BLaER1 treated with 17β-estradiol and CSF1 and Interleukin-3, amounts not matched to agents 10 nM and 100 nM (cell line): ENCODE measurements at regions not wholly inside any gene's neighbourhood (a gene's known extent, or its start where the extent isn't known, plus 50 kb on each side); places are given as distances from the start of the nearest gene placed in this dataset.

Source experiments
- H3K27ac ChIP-seq, 11 experiments: shearing (Covaris generic); formaldehyde crosslinking; 2 replicates each; pipeline ENCODE4 v1.8.1; 2022
- H3K27me3 ChIP-seq, 11 experiments: shearing (Covaris generic); formaldehyde crosslinking; 2 replicates each; pipeline ENCODE4 v1.8.1; 2022
- H3K36me3 ChIP-seq, 11 experiments: shearing (Covaris generic); formaldehyde crosslinking; 2 replicates each; pipeline ENCODE4 v1.8.1; 2022
- H3K4me1 ChIP-seq, 10 experiments: shearing (Covaris generic); formaldehyde crosslinking; 2 replicates each; pipeline ENCODE4 v1.8.1; 2022
- H3K4me2 ChIP-seq, 11 experiments: shearing (Covaris generic); formaldehyde crosslinking; 2 replicates each; pipeline ENCODE4 v1.8.1; 2022
- H3K4me3 ChIP-seq, 10 experiments: shearing (Covaris generic); formaldehyde crosslinking; 2 replicates each; pipeline ENCODE4 v1.8.1; 2022
- H3K9ac ChIP-seq, 11 experiments: shearing (Covaris generic); formaldehyde crosslinking; 2 replicates each; pipeline ENCODE4 v1.8.1; 2022
- H3K9me3 ChIP-seq, 11 experiments: shearing (Covaris generic); formaldehyde crosslinking; replicated peaks in 1 of 11; 2 replicates each; pipeline ENCODE4 v1.8.1; 2022
- H4K20me1 ChIP-seq, 11 experiments: shearing (Covaris generic); formaldehyde crosslinking; 2 replicates each; pipeline ENCODE4 v1.8.1; 2022
- Cebpa-rat ChIP-seq, 11 experiments: shearing (Covaris generic); IDR thresholded peaks; 2 replicates each; pipeline ENCODE4 v1.8.1; 2022

GRCh38 chr18:77911971-77912605, 662.4 kb downstream of the GALR1 start:
- Histone ChIP-seq H3K9ac (no peak overlapping the region), H3K9me3 (no peaks in the 10 kb centered on the region), H3K27ac (no peak overlapping the region), H4K20me1 (no peaks in the 10 kb centered on the region), H3K36me3 (no peaks in the 10 kb centered on the region), H3K4me3 (no peak overlapping the region), H3K4me2 (no peak overlapping the region), H3K4me1 (no peaks in the 10 kb centered on the region), H3K27me3 (no peaks in the 10 kb centered on the region)
- no peak for TF ChIP-seq Cebpa-rat (IDR thresholded peaks at IDR 0.05)

- Histone ChIP-seq H3K4me2 (no peak overlapping the region), H3K4me1 (no peaks in the 10 kb centered on the region), H4K20me1 (no peaks in the 10 kb centered on the region), H3K9ac (no peak overlapping the region), H3K4me3 (no peak overlapping the region), H3K36me3 (no peaks in the 10 kb centered on the region), H3K27me3 (no peaks in the 10 kb centered on the region), H3K27ac (no peak overlapping the region), H3K9me3 (no peaks in the 10 kb centered on the region)
- no peak for TF ChIP-seq Cebpa-rat (IDR thresholded peaks at IDR 0.05)
Observed at GRCh38 chr18:77918730-77919129, 669.1 kb downstream of the GALR1 start.

DNA sequence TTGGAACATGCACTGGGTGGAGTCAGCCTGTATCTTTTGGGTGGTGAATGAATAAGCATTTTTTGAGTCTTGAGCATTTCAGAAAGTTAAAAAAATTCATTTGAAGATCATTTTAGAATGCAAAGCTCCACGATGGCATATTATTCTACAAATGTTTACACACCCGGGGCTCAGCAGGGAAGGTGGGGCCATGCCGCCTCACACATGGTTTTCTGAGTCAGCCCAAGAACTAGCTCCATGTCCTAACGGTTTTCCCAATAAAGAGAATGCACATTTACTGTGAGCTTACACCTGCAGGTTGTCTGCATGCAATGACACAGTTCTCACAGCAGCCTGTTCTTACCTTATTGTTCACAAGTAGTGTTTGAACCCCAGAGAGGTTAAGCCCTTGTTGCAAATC, 670.3 kb downstream of the GALR1 start:
- Histone ChIP-seq H4K20me1 (no peaks in the 10 kb centered on the region), H3K36me3 (no peaks in the 10 kb centered on the region), H3K4me1 (no peaks in the 10 kb centered on the region), H3K4me2 (no peak overlapping the region), H3K27me3 (no peaks in the 10 kb centered on the region), H3K9me3 (no peaks in the 10 kb centered on the region), H3K27ac (no peak overlapping the region), H3K9ac (no peak overlapping the region), H3K4me3 (no peak overlapping the region)
- TF ChIP-seq Cebpa-rat (IDR thresholded peaks at IDR 0.05), result no peak

DNA sequence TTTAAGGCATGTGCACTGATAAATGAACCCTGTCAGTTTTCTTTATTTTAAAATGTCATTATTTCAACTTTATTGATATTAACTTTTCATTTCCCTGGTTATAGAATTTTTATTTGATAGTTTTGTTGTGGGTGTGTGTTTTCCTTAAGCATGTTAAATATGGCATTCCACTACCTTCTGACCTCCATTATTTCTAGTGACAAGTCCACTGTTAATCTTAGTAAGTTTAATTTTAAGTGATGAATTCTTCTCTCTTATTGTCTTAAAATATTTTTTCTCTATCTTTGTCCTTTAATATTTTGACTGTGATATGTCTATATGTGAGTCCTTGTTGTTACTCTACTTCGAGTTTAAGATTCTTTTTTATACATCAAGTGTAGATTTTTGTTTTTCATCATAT, 685.7 kb downstream of the GALR1 start:
- Histone ChIP-seq H4K20me1 (no peaks in the 10 kb centered on the region), H3K4me3 (no peak overlapping the region), H3K27ac (no peak overlapping the region), H3K27me3 (no peaks in the 10 kb centered on the region), H3K4me1 (no peaks in the 10 kb centered on the region), H3K4me2 (no peak overlapping the region), H3K9ac (no peak overlapping the region), H3K9me3 (peaks cover 0 to 11% (median 0%) of the 10 kb centered on the region in 11 experiments; a peak in 4 of 22 replicates), H3K36me3 (no peaks in the 10 kb centered on the region)
- TF ChIP-seq Cebpa-rat (IDR thresholded peaks at IDR 0.05), result no peak

DNA sequence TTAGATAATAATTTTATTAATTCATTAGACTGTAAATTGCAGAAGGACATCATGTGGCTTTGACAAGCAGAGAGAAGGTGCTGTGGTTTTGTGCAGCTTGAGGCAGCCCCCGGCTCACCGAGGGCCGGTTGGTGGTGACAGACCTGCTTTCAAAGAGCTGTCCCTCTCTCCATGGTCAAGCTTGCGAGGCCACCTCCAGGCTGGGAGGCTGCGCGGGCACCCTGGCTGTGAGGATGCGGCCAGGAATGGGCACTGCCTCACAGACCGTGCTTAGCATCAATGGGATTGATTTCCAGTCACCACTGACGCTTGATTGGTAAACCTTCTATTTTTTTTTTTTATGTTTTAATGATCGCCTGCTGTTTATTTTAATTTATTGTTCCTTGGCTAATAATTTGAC, 690.9 kb downstream of the GALR1 start:
- H4K20me1 ChIP-seq, result no peaks in the 10 kb centered on the region
- peaks cover 0 to 2% (median 0%) of the 10 kb centered on the region in 11 experiments; a peak in 1 of 22 replicates for H3K9me3 ChIP-seq
- no peak overlapping the region for H3K4me3 ChIP-seq
- H3K9ac ChIP-seq, result no peak overlapping the region
- TF ChIP-seq Cebpa-rat (IDR thresholded peaks at IDR 0.05), result no peak
- H3K4me1 ChIP-seq, result no peaks in the 10 kb centered on the region
- H3K36me3 ChIP-seq, result no peaks in the 10 kb centered on the region
- H3K27me3 ChIP-seq, result no peaks in the 10 kb centered on the region
- H3K4me2 ChIP-seq, result no peak overlapping the region
- no peak overlapping the region for H3K27ac ChIP-seq

DNA sequence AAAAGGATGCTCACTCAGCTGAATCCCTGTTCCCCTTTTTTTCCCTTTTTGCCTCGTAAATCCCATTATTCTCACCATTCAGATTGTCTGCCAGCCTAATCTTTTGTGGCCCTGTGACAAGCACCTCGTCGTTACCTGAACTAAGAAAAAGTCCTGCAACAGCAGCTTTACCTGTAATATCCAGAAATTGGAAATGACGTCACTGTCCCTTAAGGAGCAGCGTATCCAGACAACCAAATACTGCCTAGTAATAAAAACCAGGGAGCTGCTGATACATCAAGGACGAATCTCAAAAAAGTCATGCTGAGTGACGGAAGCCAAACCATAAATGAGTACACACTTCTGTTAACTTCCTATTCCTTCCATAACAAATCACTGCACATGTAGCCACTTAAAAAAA, 694.9 kb downstream of the GALR1 start:
- H3K36me3 ChIP-seq, result no peaks in the 10 kb centered on the region
- no peak for TF ChIP-seq Cebpa-rat (IDR thresholded peaks at IDR 0.05)
- H3K4me2 ChIP-seq, result no peak overlapping the region
- H3K4me1 ChIP-seq, result peaks cover 8 to 12% (median 11%) of the 10 kb centered on the region in 10 experiments; a peak in 19 of 20 replicates
- no peaks in the 10 kb centered on the region for H3K9me3 ChIP-seq
- H3K27me3 ChIP-seq, result no peaks in the 10 kb centered on the region
- H3K27ac ChIP-seq, result no peak overlapping the region
- H3K9ac ChIP-seq, result no peak overlapping the region
- H4K20me1 ChIP-seq, result no peaks in the 10 kb centered on the region
- H3K4me3 ChIP-seq, result no peak overlapping the region

GRCh38 chr18:77948567-77948966, 698.9 kb downstream of the GALR1 start:
- H4K20me1 ChIP-seq, result no peaks in the 10 kb centered on the region
- H3K27ac ChIP-seq, result no peak overlapping the region
- peak overlapping the region in 10 of 11 experiments; percentile 23 to 76 (median 66); a peak in 18 of 22 replicates for H3K4me2 ChIP-seq
- no peaks in the 10 kb centered on the region for H3K27me3 ChIP-seq
- peaks cover 5 to 18% (median 13%) of the 10 kb centered on the region in 11 experiments; a peak in 19 of 22 replicates for H3K9me3 ChIP-seq
- H3K4me3 ChIP-seq, result no peak overlapping the region
- no peak for TF ChIP-seq Cebpa-rat (IDR thresholded peaks at IDR 0.05)
- H3K36me3 ChIP-seq, result no peaks in the 10 kb centered on the region
- peaks cover 8 to 12% (median 11%) of the 10 kb centered on the region in 10 experiments; a peak in 19 of 20 replicates for H3K4me1 ChIP-seq
- no peak overlapping the region for H3K9ac ChIP-seq

GRCh38 chr18:77949355-77949973, 699.8 kb downstream of the GALR1 start:
- no peak for TF ChIP-seq Cebpa-rat (IDR thresholded peaks at IDR 0.05)
- H3K9me3 ChIP-seq, result peaks cover 5 to 18% (median 13%) of the 10 kb centered on the region in 11 experiments; a peak in 19 of 22 replicates

GRCh38 chr18:77959248-77959647, 709.6 kb downstream of the GALR1 start:
- no peaks in the 10 kb centered on the region for H3K36me3 ChIP-seq
- no peaks in the 10 kb centered on the region for H4K20me1 ChIP-seq
- no peak overlapping the region for H3K4me2 ChIP-seq
- peaks cover 0 to 9% (median 3%) of the 10 kb centered on the region in 11 experiments; a peak in 6 of 22 replicates for H3K9me3 ChIP-seq
- no peak overlapping the region for H3K4me3 ChIP-seq
- no peaks in the 10 kb centered on the region for H3K27me3 ChIP-seq
- H3K4me1 ChIP-seq, result no peaks in the 10 kb centered on the region
- H3K27ac ChIP-seq, result no peak overlapping the region
- no peak overlapping the region for H3K9ac ChIP-seq
- TF ChIP-seq Cebpa-rat (IDR thresholded peaks at IDR 0.05), result no peak

More at GRCh38 chr18:77949355-77949973, 699.8 kb downstream of the GALR1 start:
- Histone ChIP-seq H3K4me3 (no peak overlapping the region), H3K27me3 (no peaks in the 10 kb centered on the region), H3K4me1 (peaks cover 8 to 12% (median 11%) of the 10 kb centered on the region in 10 experiments; a peak in 19 of 20 replicates), H3K27ac (no peak overlapping the region), H3K4me2 (no peak overlapping the region), H3K36me3 (no peaks in the 10 kb centered on the region), H4K20me1 (no peaks in the 10 kb centered on the region), H3K9ac (no peak overlapping the region)
